Fibroblast of lung (primary cell): ENCODE measurements at regions not wholly inside any gene's neighbourhood (a gene's known extent, or its start where the extent isn't known, plus 50 kb on each side); places are given as distances from the start of the nearest gene placed in this dataset.

Experiments
- DNase-seq, 2 donors: peaks; one replicate each; pipeline versions ENCODE4 v3.0.0 to v3.0.0-alpha.2; 2010; ENCODE audit warnings: low read depth in 2 of 2
- H2AFZ ChIP-seq: 2 replicates; pipeline ENCODE4 v1.5.1; 2012; ENCODE audit warnings: low read length, control low read depth, inconsistent platforms
- H3K27ac ChIP-seq: 2 replicates; pipeline ENCODE4 v1.5.1; 2011; ENCODE audit warnings: low read length, control low read depth; ENCODE audit not compliant: insufficient read depth
- H3K27me3 ChIP-seq: 2 replicates; pipeline ENCODE4 v1.5.1; 2011; ENCODE audit warnings: mild to moderate bottlenecking, low read length; ENCODE audit not compliant: control insufficient read depth, insufficient read depth
- H3K36me3 ChIP-seq: 2 replicates; pipeline ENCODE4 v1.5.1; 2011; ENCODE audit warnings: low read length; ENCODE audit not compliant: control insufficient read depth, insufficient read depth
- H3K4me1 ChIP-seq: 2 replicates; pipeline ENCODE4 v1.5.1; 2011; ENCODE audit warnings: low read length; ENCODE audit not compliant: control insufficient read depth, insufficient read depth; ENCODE audit errors: extremely low read depth
- H3K4me2 ChIP-seq: 2 replicates; pipeline ENCODE4 v1.5.1; 2011; ENCODE audit warnings: low read length, control low read depth; ENCODE audit not compliant: insufficient read depth; ENCODE audit errors: extremely low read depth
- H3K4me3 ChIP-seq, 4 experiments: fragments of 200-600 bp in 1 of 4; sonication (generic) in 1 of 4; replicated peaks in 1 of 4; 2 replicates each; pipeline ENCODE4 v1.5.1; 2011 to 2016; ENCODE audit warnings: low read length in 4 of 4, low read depth in 3 of 4, mild to moderate bottlenecking in 3 of 4, control low read depth in 2 of 4, inconsistent platforms in 1 of 4, mixed read lengths in 1 of 4; ENCODE audit not compliant: insufficient read depth in 1 of 4; ENCODE audit errors: control extremely low read depth in 1 of 4
- H3K79me2 ChIP-seq: 2 replicates; pipeline ENCODE4 v1.5.1; 2012; ENCODE audit warnings: mild to moderate bottlenecking, low read length, inconsistent platforms; ENCODE audit not compliant: control insufficient read depth, insufficient read depth
- H3K9ac ChIP-seq: 2 replicates; pipeline ENCODE4 v1.5.1; 2011; ENCODE audit warnings: mild to moderate bottlenecking, low read length, control low read depth; ENCODE audit not compliant: insufficient read depth
- H3K9me3 ChIP-seq: 2 replicates; pipeline ENCODE4 v1.5.1; 2012; ENCODE audit warnings: low read depth, low read length; ENCODE audit not compliant: control insufficient read depth, insufficient read depth
- H4K20me1 ChIP-seq: 2 replicates; pipeline ENCODE4 v1.5.1; 2011; ENCODE audit warnings: low read length; ENCODE audit not compliant: control insufficient read depth, insufficient read depth; ENCODE audit errors: extremely low read depth
- EZH2 ChIP-seq: IDR thresholded peaks from 2 replicates; pipeline ENCODE4 v1.5.1; 2012; ENCODE audit warnings: low read length, control low read depth, mild to moderate bottlenecking; ENCODE audit errors: missing control alignments
- TF ChIP-seq, protein P1 (sequence below), 2 donors: IDR thresholded peaks in 1 of 2; conservative IDR thresholded peaks in 1 of 2; 1 replicate in 1 of 2; 2 replicates in 1 of 2; pipeline ENCODE4 v1.5.1; 2011 to 2012; ENCODE audit warnings: low read length in 2 of 2, control low read depth in 1 of 2, inconsistent platforms in 1 of 2, low read depth in 1 of 2, mild to moderate bottlenecking in 1 of 2

GRCh38 chr2:59830601-59831000, 722.9 kb downstream of the BCL11A start:
- Histone ChIP-seq H3K9me3 (no peaks in the 10 kb centered on the region), H3K9ac (no peak overlapping the region), H3K4me3 (no peak overlapping the region), H3K4me1 (no peaks in the 10 kb centered on the region), H3K36me3 (no peaks in the 10 kb centered on the region), H3K79me2 (no peaks in the 10 kb centered on the region), H3K4me2 (no peak overlapping the region), H3K27me3 (no peaks in the 10 kb centered on the region), H3K27ac (no peak overlapping the region), H2AFZ (no peak overlapping the region), H4K20me1 (no peaks in the 10 kb centered on the region)
- TF ChIP-seq, protein P1, sequence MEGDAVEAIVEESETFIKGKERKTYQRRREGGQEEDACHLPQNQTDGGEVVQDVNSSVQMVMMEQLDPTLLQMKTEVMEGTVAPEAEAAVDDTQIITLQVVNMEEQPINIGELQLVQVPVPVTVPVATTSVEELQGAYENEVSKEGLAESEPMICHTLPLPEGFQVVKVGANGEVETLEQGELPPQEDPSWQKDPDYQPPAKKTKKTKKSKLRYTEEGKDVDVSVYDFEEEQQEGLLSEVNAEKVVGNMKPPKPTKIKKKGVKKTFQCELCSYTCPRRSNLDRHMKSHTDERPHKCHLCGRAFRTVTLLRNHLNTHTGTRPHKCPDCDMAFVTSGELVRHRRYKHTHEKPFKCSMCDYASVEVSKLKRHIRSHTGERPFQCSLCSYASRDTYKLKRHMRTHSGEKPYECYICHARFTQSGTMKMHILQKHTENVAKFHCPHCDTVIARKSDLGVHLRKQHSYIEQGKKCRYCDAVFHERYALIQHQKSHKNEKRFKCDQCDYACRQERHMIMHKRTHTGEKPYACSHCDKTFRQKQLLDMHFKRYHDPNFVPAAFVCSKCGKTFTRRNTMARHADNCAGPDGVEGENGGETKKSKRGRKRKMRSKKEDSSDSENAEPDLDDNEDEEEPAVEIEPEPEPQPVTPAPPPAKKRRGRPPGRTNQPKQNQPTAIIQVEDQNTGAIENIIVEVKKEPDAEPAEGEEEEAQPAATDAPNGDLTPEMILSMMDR (conservative IDR thresholded peaks at IDR 0.05 in 1 of 2, IDR thresholded peaks at IDR 0.05 in 1 of 2; ENCODE audit: low read depth in 1 of 2, low read length in 2 of 2): no peak
- no peak for TF ChIP-seq EZH2
- DNase-seq: no peak

DNA sequence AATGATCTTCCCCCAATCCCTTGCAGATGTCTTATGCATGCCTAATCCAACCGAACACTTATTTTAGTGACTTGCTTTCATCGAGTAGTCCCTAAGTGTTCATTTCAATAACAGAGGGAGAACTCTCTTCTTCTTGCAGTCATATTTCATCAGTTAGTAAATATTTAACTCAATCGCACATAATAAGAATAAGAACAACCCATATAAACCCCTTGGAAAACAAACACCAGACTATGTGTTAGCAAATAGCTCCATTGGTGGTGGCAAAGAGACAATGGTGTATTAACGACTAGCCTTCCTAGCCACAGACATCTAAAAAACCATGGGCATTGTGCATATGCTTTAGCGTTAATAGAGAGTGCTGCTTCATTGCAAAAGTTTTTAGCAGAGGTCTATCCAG, 725.8 kb downstream of the BCL11A start:
- DNase-seq: no peak
- no peak overlapping the region for H3K4me2 ChIP-seq

DNA sequence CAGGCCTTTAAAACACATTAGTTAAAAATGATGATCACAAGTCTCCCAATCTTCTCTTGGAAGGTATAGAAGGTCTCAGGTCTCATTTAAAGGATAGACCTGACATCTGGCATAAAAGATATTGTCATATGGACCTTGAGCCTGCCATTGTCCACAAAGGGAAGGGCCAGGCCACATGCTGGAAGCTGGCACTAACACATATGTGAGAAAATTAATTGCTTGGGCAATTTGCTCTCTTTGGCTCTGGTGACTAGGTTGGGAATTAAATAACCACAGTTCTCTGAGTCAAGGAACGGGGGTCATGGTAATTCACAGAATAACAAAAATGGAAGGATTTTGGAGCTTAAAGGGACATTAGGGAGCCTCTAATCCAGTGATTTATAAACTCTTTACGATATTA, 727.3 kb downstream of the BCL11A start:
- no peaks in the 10 kb centered on the region for H3K9me3 ChIP-seq
- H3K4me1 ChIP-seq: no peaks in the 10 kb centered on the region
- no peaks in the 10 kb centered on the region for H3K36me3 ChIP-seq
- no peaks in the 10 kb centered on the region for H3K79me2 ChIP-seq
- no peaks in the 10 kb centered on the region for H4K20me1 ChIP-seq
- H3K4me2 ChIP-seq: no peak overlapping the region
- TF ChIP-seq, protein P1 (conservative IDR thresholded peaks at IDR 0.05 in 1 of 2, IDR thresholded peaks at IDR 0.05 in 1 of 2; ENCODE audit: low read depth in 1 of 2, low read length in 2 of 2): no peak
- TF ChIP-seq EZH2: no peak
- H2AFZ ChIP-seq: no peak overlapping the region
- no peaks in the 10 kb centered on the region for H3K27me3 ChIP-seq
- H3K9ac ChIP-seq: no peak overlapping the region
- no peak for DNase-seq
- H3K4me3 ChIP-seq: no peak overlapping the region
- no peak overlapping the region for H3K27ac ChIP-seq

More for the DNA sequence above, 725.8 kb downstream of the BCL11A start:
- H3K9ac ChIP-seq: no peak overlapping the region
- H3K4me3 ChIP-seq: no peak overlapping the region
- no peaks in the 10 kb centered on the region for H3K9me3 ChIP-seq
- H4K20me1 ChIP-seq: no peaks in the 10 kb centered on the region
- H3K36me3 ChIP-seq: no peaks in the 10 kb centered on the region
- no peak for TF ChIP-seq EZH2
- TF ChIP-seq, protein P1 (conservative IDR thresholded peaks at IDR 0.05 in 1 of 2, IDR thresholded peaks at IDR 0.05 in 1 of 2; ENCODE audit: low read depth in 1 of 2, low read length in 2 of 2): no peak
- no peak overlapping the region for H3K27ac ChIP-seq
- no peaks in the 10 kb centered on the region for H3K79me2 ChIP-seq
- no peaks in the 10 kb centered on the region for H3K27me3 ChIP-seq
- H2AFZ ChIP-seq: no peak overlapping the region
- no peaks in the 10 kb centered on the region for H3K4me1 ChIP-seq
